ENCODE measurements at regions not wholly inside any gene's neighbourhood (a gene's known extent, or its start where the extent isn't known, plus 50 kb on each side); places are given as distances from the start of the nearest gene placed in this dataset.
A peak's percentile ranks its signal among the peaks of the same experiment; 100 is the strongest.

- no peak overlapping the region for H3K4me3 ChIP-seq (ENCODE audit: low read depth, low read length)
- DNase-seq (ENCODE audit: low read depth) = no peak
- TF ChIP-seq CTCF (conservative IDR thresholded peaks at IDR 0.05; ENCODE audit: low read depth, low read length) = no peak
Measured at GRCh38 chr15:36365963-36366362, 213.5 kb upstream of the CDIN1 start.

- no peak overlapping the region for H3K4me3 ChIP-seq (ENCODE audit: low read depth, low read length)
- TF ChIP-seq CTCF (conservative IDR thresholded peaks at IDR 0.05; ENCODE audit: low read depth, low read length) = no peak
- no peak for DNase-seq (ENCODE audit: low read depth)
Measured at GRCh38 chr15:36370051-36370730, 209.2 kb upstream of the CDIN1 start.

GRCh38 chr15:36370731-36371112, 208.7 kb upstream of the CDIN1 start:
- no peak for TF ChIP-seq CTCF (conservative IDR thresholded peaks at IDR 0.05; ENCODE audit: low read depth, low read length)
- peak; percentile 41 for DNase-seq (ENCODE audit: low read depth)
- H3K4me3 ChIP-seq (ENCODE audit: low read depth, low read length) = no peak overlapping the region

GRCh38 chr15:36371509-36371908, 207.9 kb upstream of the CDIN1 start:
- no peak for TF ChIP-seq CTCF (conservative IDR thresholded peaks at IDR 0.05; ENCODE audit: low read depth, low read length)
- no peak for DNase-seq (ENCODE audit: low read depth)
- H3K4me3 ChIP-seq (ENCODE audit: low read depth, low read length) = no peak overlapping the region

- TF ChIP-seq CTCF (conservative IDR thresholded peaks at IDR 0.05; ENCODE audit: low read depth, low read length) = no peak
- DNase-seq (ENCODE audit: low read depth) = no peak
Measured at GRCh38 chr15:36372968-36373367, 206.5 kb upstream of the CDIN1 start.

GRCh38 chr15:36373550-36373949, 205.9 kb upstream of the CDIN1 start:
- no peak overlapping the region for H3K4me3 ChIP-seq (ENCODE audit: low read depth, low read length)
- no peak for DNase-seq (ENCODE audit: low read depth)
- TF ChIP-seq CTCF (conservative IDR thresholded peaks at IDR 0.05; ENCODE audit: low read depth, low read length) = no peak

More at GRCh38 chr15:36372968-36373367, 206.5 kb upstream of the CDIN1 start:
- H3K4me3 ChIP-seq (ENCODE audit: low read depth, low read length) = no peak overlapping the region

GRCh38 chr15:36389107-36389506, 190.3 kb upstream of the CDIN1 start:
- TF ChIP-seq CTCF (conservative IDR thresholded peaks at IDR 0.05; ENCODE audit: low read depth, low read length) = no peak
- no peak for DNase-seq (ENCODE audit: low read depth)
- H3K4me3 ChIP-seq (ENCODE audit: low read depth, low read length) = no peak overlapping the region

All from epithelial cell of proximal tubule (primary cell).